Astrocyte (in vitro differentiated cells and primary cell): ENCODE measurements at regions not wholly inside any gene's neighbourhood (a gene's known extent, or its start where the extent isn't known, plus 50 kb on each side); places are given as distances from the start of the nearest gene placed in this dataset.
"Not testable (repeated sequence)": the region's sequence is repeated elsewhere in the genome, so short reads cannot be mapped to it uniquely, and the experiment has no call there.

ENCODE experiments used
- DNase-seq: peaks from one replicate; pipeline ENCODE4 v3.0.0-alpha.2; 2010; ENCODE audit warnings: low read depth
- FAIRE-seq: peaks from 2 replicates; lab custom pipeline; 2011; peaks lifted over from hg19 to GRCh38; lab: Jason Lieb, UNC
- H2AFZ ChIP-seq: 2 replicates; pipeline ENCODE4 v1.6.0; 2012; ENCODE audit warnings: low read depth, low read length, inconsistent platforms
- H3K27ac ChIP-seq: 2 replicates; pipeline ENCODE4 v1.5.1; 2011; ENCODE audit warnings: low read depth, low read length, inconsistent platforms
- H3K27me3 ChIP-seq: 2 replicates; pipeline ENCODE4 v1.6.0; 2011; ENCODE audit warnings: low read length, inconsistent platforms; ENCODE audit not compliant: insufficient read depth
- H3K36me3 ChIP-seq: 2 replicates; pipeline ENCODE4 v1.5.1; 2011; ENCODE audit warnings: low read length, inconsistent platforms; ENCODE audit not compliant: insufficient read depth
- H3K4me1 ChIP-seq: 2 replicates; pipeline ENCODE4 v1.5.1; 2011; ENCODE audit warnings: low read length, inconsistent platforms; ENCODE audit not compliant: insufficient read depth
- H3K4me2 ChIP-seq: 2 replicates; pipeline ENCODE4 v1.6.0; 2012; ENCODE audit warnings: low read length, inconsistent platforms
- H3K4me3 ChIP-seq: 2 replicates; pipeline ENCODE4 v1.5.1; 2011; ENCODE audit warnings: low read depth, mild to moderate bottlenecking, low read length, inconsistent platforms; ENCODE audit not compliant: insufficient read depth
- H3K79me2 ChIP-seq: 2 replicates; pipeline ENCODE4 v1.6.0; 2012; ENCODE audit warnings: mild to moderate bottlenecking, low read length, inconsistent platforms; ENCODE audit not compliant: insufficient read depth
- H3K9ac ChIP-seq: 2 replicates; pipeline ENCODE4 v1.6.0; 2012; ENCODE audit warnings: mild to moderate bottlenecking, low read length, inconsistent platforms
- H3K9me3 ChIP-seq: 2 replicates; pipeline ENCODE4 v1.5.1; 2012; ENCODE audit warnings: low read depth, mild to moderate bottlenecking, low read length, inconsistent platforms; ENCODE audit not compliant: insufficient read depth
- H4K20me1 ChIP-seq: 2 replicates; pipeline ENCODE4 v1.6.0; 2012; ENCODE audit warnings: low read length, inconsistent platforms; ENCODE audit not compliant: insufficient read depth
- H3K27ac Mint-ChIP-seq: one replicate; pipeline ENCODE4 v1.8.0; 2021; ENCODE audit warnings: mild to moderate bottlenecking, mixed read lengths; ENCODE audit not compliant: unreplicated experiment
- H3K27me3 Mint-ChIP-seq: one replicate; pipeline ENCODE4 v1.8.0; 2021; ENCODE audit warnings: low read depth, mixed read lengths; ENCODE audit not compliant: unreplicated experiment
- H3K36me3 Mint-ChIP-seq: one replicate; pipeline ENCODE4 v1.8.0; 2021; ENCODE audit warnings: low read depth, mixed read lengths; ENCODE audit not compliant: unreplicated experiment
- H3K4me1 Mint-ChIP-seq: one replicate; pipeline ENCODE4 v1.8.0; 2021; ENCODE audit warnings: low read depth, mixed read lengths; ENCODE audit not compliant: unreplicated experiment
- H3K4me3 Mint-ChIP-seq: one replicate; pipeline ENCODE4 v1.8.0; 2021; ENCODE audit warnings: mild to moderate bottlenecking, moderate library complexity, mixed read lengths; ENCODE audit not compliant: unreplicated experiment
- H3K9me3 Mint-ChIP-seq: one replicate; pipeline ENCODE4 v1.8.0; 2021; ENCODE audit warnings: mild to moderate bottlenecking, mixed read lengths; ENCODE audit not compliant: unreplicated experiment
- CTCF ChIP-seq: IDR thresholded peaks from 2 replicates; pipeline ENCODE4 v1.5.1; 2011; ENCODE audit warnings: low read depth, mild to moderate bottlenecking, inconsistent platforms, low read length, moderate library complexity; ENCODE audit not compliant: insufficient read depth
- EZH2 ChIP-seq: IDR thresholded peaks from 2 replicates; pipeline ENCODE4 v1.6.1; 2012; ENCODE audit warnings: mild to moderate bottlenecking, low read length, inconsistent platforms; ENCODE audit not compliant: insufficient read depth

- H2AFZ ChIP-seq: no peak overlapping the region
- DNase-seq (no peak), FAIRE-seq (no peak)
- no peak overlapping the region for H3K4me2 ChIP-seq
- Mint-ChIP-seq H3K4me1 (peaks cover 5% of the 10 kb centered on the region), H3K4me3 (no peak overlapping the region), H3K27ac (no peak overlapping the region), H3K36me3 (no peaks in the 10 kb centered on the region), H3K27me3 (peaks cover 17% of the 10 kb centered on the region), H3K9me3 (no peaks in the 10 kb centered on the region)
- H3K4me3 ChIP-seq: no peak overlapping the region
- no peaks in the 10 kb centered on the region for H3K4me1 ChIP-seq
- no peaks in the 10 kb centered on the region for H3K9me3 ChIP-seq
- TF ChIP-seq EZH2 (no peak), CTCF (no peak)
- no peaks in the 10 kb centered on the region for H3K79me2 ChIP-seq
- H3K27me3 ChIP-seq: no peaks in the 10 kb centered on the region
- H3K9ac ChIP-seq: no peak overlapping the region
- H3K36me3 ChIP-seq: no peaks in the 10 kb centered on the region
- no peaks in the 10 kb centered on the region for H4K20me1 ChIP-seq
- H3K27ac ChIP-seq: no peak overlapping the region
Observed at GRCh38 chr2:106284691-106285202, 90.6 kb upstream of the UXS1 start.

- Histone ChIP-seq H3K36me3 (no peaks in the 10 kb centered on the region), H3K4me3 (no peak overlapping the region)
- FAIRE-seq: no peak
Observed at GRCh38 chr2:106284255-106284654, 90.2 kb upstream of the UXS1 start.

GRCh38 chr2:106283228-106284152 is 89.4 kb upstream of the UXS1 start:
- not testable (repeated sequence) for H3K4me3 ChIP-seq, H3K79me2 ChIP-seq, H3K36me3 Mint-ChIP-seq, H3K36me3 ChIP-seq, H3K9me3 Mint-ChIP-seq, H3K27me3 ChIP-seq, H4K20me1 ChIP-seq, H2AFZ ChIP-seq, H3K4me2 ChIP-seq, H3K9ac ChIP-seq, DNase-seq, H3K4me3 Mint-ChIP-seq, H3K9me3 ChIP-seq, H3K4me1 Mint-ChIP-seq, H3K27ac Mint-ChIP-seq, H3K27ac ChIP-seq, FAIRE-seq, H3K4me1 ChIP-seq
- peaks cover 17% of the 10 kb centered on the region for H3K27me3 Mint-ChIP-seq

More at GRCh38 chr2:106284255-106284654, 90.2 kb upstream of the UXS1 start:
- TF ChIP-seq EZH2: no peak
- TF ChIP-seq CTCF: no peak
- no peaks in the 10 kb centered on the region for H3K9me3 Mint-ChIP-seq
- no peak overlapping the region for H2AFZ ChIP-seq
- H4K20me1 ChIP-seq: no peaks in the 10 kb centered on the region
- no peak overlapping the region for H3K4me2 ChIP-seq
- no peak overlapping the region for H3K27ac Mint-ChIP-seq
- no peak overlapping the region for H3K9ac ChIP-seq
- no peaks in the 10 kb centered on the region for H3K36me3 Mint-ChIP-seq
- H3K4me1 ChIP-seq: no peaks in the 10 kb centered on the region
- no peak overlapping the region for H3K27ac ChIP-seq
- no peaks in the 10 kb centered on the region for H3K9me3 ChIP-seq
- no peak overlapping the region for H3K4me3 Mint-ChIP-seq
- H3K27me3 ChIP-seq: no peaks in the 10 kb centered on the region
- H3K4me1 Mint-ChIP-seq: peaks cover 5% of the 10 kb centered on the region
- peaks cover 17% of the 10 kb centered on the region for H3K27me3 Mint-ChIP-seq
- no peak for DNase-seq
- H3K79me2 ChIP-seq: no peaks in the 10 kb centered on the region
